ENCODE measurements at regions not wholly inside any gene's neighbourhood (a gene's known extent, or its start where the extent isn't known, plus 50 kb on each side); places are given as distances from the start of the nearest gene placed in this dataset.

- no peak for DNase-seq
Measured at GRCh38 chr12:90112666-90113065, 404.0 kb upstream of the ATP2B1 start.

GRCh38 chr12:90111791-90112580, 403.3 kb upstream of the ATP2B1 start:
- DNase-seq, result no peak

- no peak for DNase-seq
Measured at GRCh38 chr12:90106568-90106967, 397.9 kb upstream of the ATP2B1 start.

GRCh38 chr12:90102957-90103652, 394.5 kb upstream of the ATP2B1 start:
- no peak for DNase-seq

- DNase-seq, result no peak
Measured at GRCh38 chr12:90100579-90100978, 391.9 kb upstream of the ATP2B1 start.

- no peak for DNase-seq
Measured at GRCh38 chr12:90099288-90099687, 390.6 kb upstream of the ATP2B1 start.

GRCh38 chr12:90098132-90098779, 389.6 kb upstream of the ATP2B1 start:
- DNase-seq, result no peak

- no peak for DNase-seq
Measured at GRCh38 chr12:90091809-90092208, 383.2 kb upstream of the ATP2B1 start.

- no peak for DNase-seq
Measured at GRCh38 chr12:90090929-90091651, 382.5 kb upstream of the ATP2B1 start.

- no peak for DNase-seq
Measured at GRCh38 chr12:90086281-90086680, 377.6 kb upstream of the ATP2B1 start.

GRCh38 chr12:90085494-90086274, 377.0 kb upstream of the ATP2B1 start:
- no peak for DNase-seq

GRCh38 chr12:90084018-90084417, 375.4 kb upstream of the ATP2B1 start:
- DNase-seq, result no peak

- DNase-seq, result no peak
Measured at GRCh38 chr12:90080616-90081015, 372.0 kb upstream of the ATP2B1 start.

- DNase-seq, result no peak
Measured at GRCh38 chr12:90079529-90080210, 371.0 kb upstream of the ATP2B1 start.

- no peak for DNase-seq
Measured at GRCh38 chr12:90078344-90078743, 369.7 kb upstream of the ATP2B1 start.

GRCh38 chr12:90077756-90078155, 369.1 kb upstream of the ATP2B1 start:
- no peak for DNase-seq

- DNase-seq, result no peak
Measured at GRCh38 chr12:90076851-90077319, 368.2 kb upstream of the ATP2B1 start.

- DNase-seq, result no peak
Measured at GRCh38 chr12:90075685-90076084, 367.0 kb upstream of the ATP2B1 start.

- DNase-seq, result no peak
Measured at GRCh38 chr12:90074086-90074485, 365.4 kb upstream of the ATP2B1 start.

GRCh38 chr12:90071996-90072395, 363.4 kb upstream of the ATP2B1 start:
- DNase-seq, result no peak

- no peak for DNase-seq
Measured at GRCh38 chr12:90069711-90070110, 361.1 kb upstream of the ATP2B1 start.

GRCh38 chr12:90067791-90068190, 359.2 kb upstream of the ATP2B1 start:
- DNase-seq, result no peak

Measured in activated CD8-positive, alpha-beta memory T cell treated with anti-CD3 and anti-CD28 coated beads for 24 hours (primary cell).